Activated CD4-positive, alpha-beta T cell treated with anti-CD3 and anti-CD28 coated beads, Interleukin-10, Interleukin-2, amounts not matched to agents 100 ng/mL and 50 ng/mL, durations not matched to agents 16 hours and 8 hours (primary cell): ENCODE measurements at regions not wholly inside any gene's neighbourhood (a gene's known extent, or its start where the extent isn't known, plus 50 kb on each side); places are given as distances from the start of the nearest gene placed in this dataset.
"Not testable (repeated sequence)": the region's sequence is repeated elsewhere in the genome, so short reads cannot be mapped to it uniquely, and the experiment has no call there.

ENCODE experiments used
- DNase-seq: peaks from one replicate; pipeline ENCODE4 v3.0.0-alpha.2; 2020

DNA sequence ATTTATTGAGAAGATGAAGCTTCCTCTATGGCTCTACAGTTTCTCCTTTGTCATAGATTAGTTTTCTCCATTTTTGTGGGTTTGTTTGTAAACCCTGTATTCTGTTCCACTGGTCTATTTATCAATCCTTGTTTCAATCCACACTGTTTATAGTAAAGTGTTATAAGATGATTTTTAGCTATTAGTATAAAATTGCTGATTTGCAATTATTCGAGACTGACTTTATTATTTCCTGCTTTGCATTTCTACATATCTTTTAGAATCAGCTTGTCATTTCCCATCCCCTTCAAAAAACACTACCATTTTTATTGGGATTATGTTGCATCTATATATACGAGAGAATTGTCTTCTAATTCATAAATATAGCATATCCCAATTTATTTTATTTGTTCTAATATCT is 325.9 kb upstream of the EPHA7 start:
- no peak for DNase-seq

DNA sequence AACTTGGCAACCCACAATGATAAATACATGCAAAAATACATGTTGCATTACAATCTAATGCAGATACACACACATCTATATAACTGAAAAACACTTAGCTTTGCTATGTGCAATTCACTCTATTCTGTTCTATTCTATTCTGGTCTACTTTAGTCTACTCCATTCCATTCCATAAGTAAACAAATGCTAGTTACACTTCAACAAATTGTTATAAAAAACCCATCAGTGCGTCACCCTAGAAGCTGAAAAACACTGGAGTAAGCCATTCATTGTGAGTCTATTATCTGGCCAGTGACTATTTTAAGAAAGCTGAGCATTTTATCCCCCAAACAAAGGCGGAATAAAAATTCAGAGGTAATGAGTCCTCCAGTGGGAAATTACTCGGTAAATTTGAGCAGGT is 315.7 kb upstream of the EPHA7 start:
- DNase-seq: no peak

DNA sequence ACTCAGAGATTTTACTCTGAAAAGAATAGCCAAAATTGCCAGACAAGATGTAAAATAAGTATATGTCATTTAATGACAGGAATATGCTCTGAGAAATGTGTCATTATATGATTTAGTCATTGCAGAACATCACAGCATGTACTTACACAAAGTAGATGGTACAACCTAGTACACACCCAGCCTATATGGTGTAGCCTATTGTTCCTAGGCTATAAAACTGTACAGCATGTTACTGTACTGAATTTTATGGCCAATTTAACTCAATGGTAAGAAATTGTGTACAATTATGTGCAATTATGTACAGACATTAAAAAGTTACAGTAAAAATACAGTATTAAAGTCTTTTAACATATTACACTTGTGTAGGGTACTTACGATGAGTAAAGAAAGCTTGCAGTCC is 311.9 kb upstream of the EPHA7 start:
- DNase-seq: no peak

DNA sequence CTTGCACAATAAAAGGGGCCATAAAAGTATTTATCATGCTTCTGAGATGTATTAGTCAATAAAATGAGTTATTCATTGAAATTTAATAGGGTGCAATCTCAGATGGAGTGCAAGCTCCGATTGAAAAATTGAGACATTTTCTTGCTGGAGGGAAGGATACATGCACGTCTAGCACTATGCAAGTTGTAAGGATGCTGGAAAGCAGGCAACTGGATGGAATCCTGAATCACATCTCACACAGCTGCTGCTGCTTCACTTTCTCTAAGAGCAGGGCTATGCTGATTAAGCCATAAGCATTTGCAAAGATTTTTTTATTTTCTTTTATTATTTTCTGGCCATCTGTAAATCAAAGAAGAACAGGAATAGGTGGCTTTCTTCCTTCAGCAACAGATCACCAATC is 308.8 kb upstream of the EPHA7 start:
- no peak for DNase-seq

- no peak for DNase-seq
Measured at GRCh38 chr6:93727447-93727846, 308.1 kb upstream of the EPHA7 start.

GRCh38 chr6:93721386-93722048 is 302.2 kb upstream of the EPHA7 start:
- DNase-seq: no peak

DNA sequence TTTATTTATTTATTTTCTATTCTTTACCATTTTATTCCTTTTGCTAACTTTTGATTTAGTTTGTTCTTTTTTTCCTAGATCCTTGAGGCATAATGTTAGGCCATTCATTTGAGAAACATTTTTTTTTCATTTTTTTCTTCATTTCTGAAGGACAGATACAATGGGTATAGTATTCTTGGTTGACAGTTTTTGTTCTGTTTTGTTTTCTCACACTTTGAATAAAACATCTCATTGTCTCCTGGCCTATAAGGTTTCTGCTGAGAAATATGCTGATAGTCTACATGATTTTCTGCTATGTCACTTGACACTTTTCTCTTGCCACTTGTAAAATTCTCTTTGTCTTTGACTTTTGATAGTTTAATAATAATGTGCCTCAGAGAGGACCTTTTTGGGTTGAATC is 294.6 kb upstream of the EPHA7 start:
- no peak for DNase-seq

GRCh38 chr6:93703431-93703830 is 284.1 kb upstream of the EPHA7 start:
- no peak for DNase-seq

DNA sequence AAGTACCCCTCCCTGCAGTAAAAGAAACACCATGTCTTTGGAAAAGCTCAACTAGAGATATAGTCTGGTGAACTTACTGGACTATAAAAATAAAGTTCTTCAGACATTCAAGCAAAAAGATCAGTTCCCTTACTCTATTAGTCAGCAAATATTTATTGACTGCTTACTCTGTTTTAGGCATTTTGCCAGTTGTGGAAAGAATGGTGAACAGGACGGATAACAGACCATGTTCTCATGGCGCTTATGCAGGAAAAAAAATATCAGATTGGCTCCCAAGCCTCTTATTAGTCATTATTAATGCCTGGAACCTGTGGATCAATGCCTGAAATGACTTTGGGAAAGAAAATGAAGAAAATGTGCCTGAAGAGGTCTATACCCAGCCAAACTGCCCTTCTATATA is 282.2 kb upstream of the EPHA7 start:
- DNase-seq: no peak

GRCh38 chr6:93685494-93685893 is 266.1 kb upstream of the EPHA7 start:
- no peak for DNase-seq

DNA sequence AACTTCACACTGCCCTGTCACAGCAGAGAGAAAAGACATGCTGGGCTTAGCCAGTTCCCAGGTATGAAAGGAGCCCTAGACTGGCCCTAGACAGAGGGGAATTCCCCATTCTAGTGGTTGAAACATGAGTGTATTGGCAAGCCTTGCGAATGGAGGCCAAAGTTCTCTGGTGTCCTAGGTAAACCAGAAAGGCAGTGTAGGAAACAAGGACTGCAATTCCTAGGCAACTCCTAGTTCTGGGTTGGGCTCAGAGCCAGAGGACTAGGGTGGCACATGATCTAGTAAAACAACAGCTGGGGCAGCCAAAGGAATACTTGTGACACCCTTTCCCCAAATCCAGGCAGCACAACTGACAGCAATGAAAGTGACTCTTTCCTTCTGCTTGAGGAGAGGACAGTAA is 265.0 kb upstream of the EPHA7 start:
- no peak for DNase-seq

DNA sequence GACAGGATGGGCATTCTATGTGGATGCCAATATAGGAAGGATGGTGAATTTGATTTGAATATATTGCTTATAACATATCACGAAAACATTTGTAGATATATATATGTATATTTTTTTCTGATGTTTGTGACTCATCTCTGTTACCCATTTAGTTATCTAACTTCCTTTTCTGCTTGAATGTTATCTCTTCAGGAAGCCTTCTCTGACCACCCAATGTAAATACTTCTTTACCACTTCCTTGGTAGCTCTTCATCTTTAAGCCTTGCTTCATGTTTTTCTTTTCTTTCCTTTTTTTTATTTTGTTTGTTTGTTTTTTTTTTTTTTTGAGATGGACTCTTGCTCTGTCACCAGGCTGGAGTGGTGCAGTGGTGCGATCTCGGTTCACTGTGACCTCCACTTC is 260.5 kb upstream of the EPHA7 start:
- DNase-seq: no peak

DNA sequence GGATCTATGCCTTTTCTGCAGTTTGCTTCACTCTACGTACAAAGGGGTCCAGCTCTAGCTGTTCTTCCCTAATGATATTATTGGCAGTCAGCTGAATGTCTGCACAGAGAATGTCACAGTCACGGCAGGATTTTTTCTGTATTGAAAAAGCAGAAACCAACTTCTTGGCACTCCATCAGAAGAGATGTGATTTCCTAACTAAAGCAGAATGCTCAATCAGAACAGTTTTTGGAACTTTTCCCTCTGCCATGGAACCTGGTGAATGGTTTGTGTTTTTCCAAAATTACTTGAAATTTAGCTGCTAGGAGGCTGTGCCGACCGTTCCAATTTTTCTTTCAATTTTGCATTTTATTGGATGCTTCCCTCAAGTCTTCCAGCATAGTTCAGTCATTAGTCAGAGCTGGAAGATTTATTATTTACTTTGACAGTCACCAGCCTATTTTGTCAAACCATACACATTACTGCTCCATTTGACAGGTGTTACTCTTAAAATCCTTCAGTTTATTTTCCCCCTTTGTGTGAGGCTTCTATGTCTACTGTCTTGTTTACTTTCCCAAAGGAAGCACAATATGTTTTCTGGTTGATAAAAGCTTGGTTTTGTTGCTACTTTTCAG is 259.6 kb upstream of the EPHA7 start:
- DNase-seq: no peak

- no peak for DNase-seq
Measured at GRCh38 chr6:93677264-93677965, 258.1 kb upstream of the EPHA7 start.

GRCh38 chr6:93676581-93676980 is 257.2 kb upstream of the EPHA7 start:
- DNase-seq: no peak

DNA sequence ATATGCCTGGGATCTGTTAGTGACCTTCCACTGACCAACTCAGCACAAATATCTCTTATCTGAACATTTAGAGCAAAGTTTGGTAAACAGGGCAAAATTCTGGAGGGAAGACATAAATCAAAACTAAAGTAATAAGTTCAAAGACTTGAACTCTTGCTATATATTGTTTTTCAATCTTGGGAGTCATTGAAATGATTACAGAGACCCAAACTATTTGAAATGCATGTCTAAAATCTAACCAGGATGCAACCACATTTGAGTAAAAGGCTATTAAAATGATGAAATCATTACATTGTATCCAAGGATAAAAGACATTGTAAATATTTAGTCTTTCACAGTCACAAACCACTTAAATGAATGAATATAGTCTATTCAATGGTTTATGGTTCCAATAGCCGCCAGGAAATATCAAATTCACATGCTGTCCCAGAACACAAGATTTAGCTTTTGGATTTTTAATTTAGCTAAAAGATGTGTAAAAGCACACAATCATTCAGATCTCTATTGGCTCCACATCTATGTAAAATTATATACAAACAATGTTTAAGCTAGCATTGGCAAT is 256.6 kb upstream of the EPHA7 start:
- DNase-seq: no peak

DNA sequence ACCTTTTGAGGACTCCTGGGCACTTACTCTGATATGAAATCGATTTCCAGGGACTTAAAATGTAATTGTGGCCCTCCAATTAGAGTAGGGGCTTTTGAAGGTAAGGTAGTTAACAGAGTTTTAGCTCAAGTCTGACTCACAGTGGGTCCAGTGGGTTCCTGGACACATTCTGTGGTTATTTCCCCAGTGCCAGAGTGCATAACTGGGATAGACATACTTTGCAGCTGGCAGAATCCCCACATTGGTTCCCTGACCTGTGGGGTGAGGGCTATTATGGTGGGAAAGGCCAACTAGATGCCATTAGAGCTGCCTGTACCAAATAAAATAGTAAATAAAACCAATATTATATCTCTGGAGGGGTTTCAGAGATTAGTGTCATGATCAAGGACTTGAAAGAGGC is 243.8 kb upstream of the EPHA7 start:
- no peak for DNase-seq

GRCh38 chr6:93654548-93654947 is 235.2 kb upstream of the EPHA7 start:
- no peak for DNase-seq

DNA sequence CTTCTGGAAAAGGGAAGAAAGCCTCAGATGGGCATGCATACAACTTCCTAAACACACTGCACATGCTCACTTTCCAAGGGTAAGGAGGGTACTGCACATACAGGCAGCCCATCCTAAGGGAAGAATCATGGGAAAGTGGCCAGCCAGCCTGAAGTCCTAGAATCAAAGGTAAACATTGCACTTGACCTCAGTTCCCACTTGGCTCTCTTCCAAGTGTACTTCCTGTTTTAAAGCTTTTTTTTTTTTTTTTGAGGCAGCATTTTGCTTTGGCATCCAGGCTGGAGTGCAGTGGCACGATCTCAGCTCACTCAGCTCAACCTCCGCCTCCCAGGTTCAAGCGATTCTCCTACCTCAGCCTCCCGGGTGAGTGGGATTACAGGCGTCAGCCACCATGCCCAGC is 225.3 kb upstream of the EPHA7 start:
- DNase-seq: no peak

DNA sequence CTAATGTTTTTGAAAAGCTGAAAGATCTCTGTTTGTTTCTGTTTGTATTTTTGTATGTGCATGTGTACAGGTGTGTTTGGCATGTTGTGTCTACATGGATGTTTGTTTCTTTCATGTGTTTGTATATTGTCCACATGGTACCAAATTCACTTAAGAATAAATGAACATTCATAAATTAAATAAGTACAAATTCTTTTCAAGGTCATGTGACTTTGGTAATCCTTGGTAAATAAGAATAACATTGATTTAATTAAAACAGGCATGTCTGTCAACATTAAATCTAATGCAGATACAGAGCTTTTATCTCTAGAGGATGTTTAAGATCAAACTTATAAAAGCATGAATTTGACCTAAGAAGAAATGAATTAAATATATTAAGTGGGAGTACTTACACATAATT is 219.8 kb upstream of the EPHA7 start:
- DNase-seq: no peak

DNA sequence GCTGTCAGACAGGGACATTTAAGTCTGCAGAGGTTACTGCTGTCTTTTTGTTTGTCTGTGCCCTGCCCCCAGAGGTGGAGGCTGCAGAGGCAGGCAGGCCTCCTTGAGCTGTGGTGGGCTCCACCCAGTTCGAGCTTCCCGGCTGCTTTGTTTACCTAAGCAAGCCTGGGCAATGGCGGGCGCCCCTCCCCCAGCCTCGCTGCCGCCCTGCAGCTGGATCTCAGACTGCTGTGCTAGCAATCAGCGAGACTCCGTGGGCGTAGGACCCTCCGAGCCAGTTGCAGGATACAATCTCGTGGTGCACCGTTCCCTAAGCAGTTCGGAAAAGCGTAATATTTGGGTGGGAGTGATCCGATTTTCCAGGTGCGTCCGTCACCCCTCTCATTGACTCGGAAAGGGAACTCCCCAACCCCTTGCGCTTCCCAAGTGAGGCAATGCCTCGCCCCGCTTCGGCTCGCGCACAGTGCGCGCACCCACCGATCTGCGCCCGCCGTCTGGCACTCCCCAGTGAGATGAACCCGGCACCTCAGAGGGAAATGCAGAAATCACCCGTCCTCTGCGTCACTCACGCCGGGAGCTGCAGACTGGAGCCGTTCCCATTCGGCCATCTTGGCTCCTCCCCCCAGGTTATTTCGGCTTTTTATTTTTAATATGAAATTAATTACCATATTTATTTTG is 217.8 kb upstream of the EPHA7 start:
- not testable (repeated sequence) for DNase-seq

DNA sequence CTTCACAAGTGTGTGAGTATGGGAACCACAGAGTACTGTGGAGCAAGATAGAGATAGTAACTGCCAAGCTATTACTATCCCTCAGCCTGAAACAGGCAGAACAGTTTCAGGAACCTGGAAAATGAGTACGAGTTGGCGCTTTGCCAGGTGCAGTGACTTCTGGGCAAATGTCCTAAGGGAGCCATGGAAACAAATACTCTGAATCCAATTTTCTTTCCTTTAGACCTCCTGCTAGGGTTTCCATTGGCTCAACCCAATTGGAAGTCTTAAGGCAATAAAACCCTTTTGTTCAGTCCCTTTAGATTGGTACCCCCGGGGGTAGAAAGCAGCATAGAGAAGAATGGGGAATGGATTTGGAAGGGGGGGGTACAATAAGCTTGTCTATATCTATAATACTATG is 205.0 kb upstream of the EPHA7 start:
- no peak for DNase-seq

DNA sequence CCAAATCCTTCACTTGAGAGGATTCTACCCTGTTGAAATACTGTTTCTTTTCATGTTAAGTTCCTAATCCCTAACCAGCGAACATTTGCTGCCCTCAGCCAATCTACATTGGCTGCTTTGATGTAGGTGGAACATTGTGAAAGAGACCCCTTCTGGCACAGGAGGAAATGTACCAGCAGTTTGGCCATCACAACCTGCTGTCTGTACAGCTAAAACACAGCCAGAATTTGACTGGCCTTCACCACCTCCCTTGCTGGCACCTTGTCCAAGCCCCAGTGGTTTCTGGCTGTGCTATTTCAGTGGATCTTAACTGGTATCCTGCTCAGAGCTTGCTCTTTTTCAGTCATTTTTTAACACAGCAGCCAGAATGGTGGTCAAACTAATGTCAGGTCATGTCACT is 202.1 kb upstream of the EPHA7 start:
- no peak for DNase-seq

DNA sequence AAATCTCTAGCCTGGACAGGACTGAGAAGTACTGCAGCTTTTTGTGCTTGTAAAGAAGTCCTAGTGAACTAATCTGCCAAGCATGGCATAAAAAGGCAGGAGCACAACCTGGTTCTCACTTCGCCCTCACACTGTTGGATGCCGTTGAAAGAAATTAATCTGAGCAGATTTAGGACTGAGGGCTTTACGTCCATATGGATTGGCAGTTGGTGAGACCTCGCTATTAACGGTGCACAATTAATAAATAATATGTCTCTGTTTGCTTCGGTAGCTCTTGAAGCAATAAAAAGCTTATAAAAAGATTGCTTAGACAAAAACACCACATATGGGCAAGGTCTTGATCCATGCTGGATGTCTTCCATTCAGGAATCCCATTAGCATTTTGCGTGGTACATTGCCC is 185.6 kb upstream of the EPHA7 start:
- no peak for DNase-seq
